ENCODE measurements at regions not wholly inside any gene's neighbourhood (a gene's known extent, or its start where the extent isn't known, plus 50 kb on each side); places are given as distances from the start of the nearest gene placed in this dataset.

- no peaks in the 10 kb centered on the region for H3K9me3 ChIP-seq (ENCODE audit: control insufficient read depth, insufficient read depth, low read depth, low read length)
- POLR2A ChIA-PET = no interaction called here
- no peak overlapping the region for H3K4me3 ChIP-seq (ENCODE audit: low read depth, low read length)
- no peak overlapping the region for H3K27ac ChIP-seq (ENCODE audit: extremely low read depth, low read depth, low read length)
- TF ChIP-seq ZNF280D (tag by site-specific recombination; IDR thresholded peaks at IDR 0.05) = no peak
- TF ChIP-seq, protein P1, sequence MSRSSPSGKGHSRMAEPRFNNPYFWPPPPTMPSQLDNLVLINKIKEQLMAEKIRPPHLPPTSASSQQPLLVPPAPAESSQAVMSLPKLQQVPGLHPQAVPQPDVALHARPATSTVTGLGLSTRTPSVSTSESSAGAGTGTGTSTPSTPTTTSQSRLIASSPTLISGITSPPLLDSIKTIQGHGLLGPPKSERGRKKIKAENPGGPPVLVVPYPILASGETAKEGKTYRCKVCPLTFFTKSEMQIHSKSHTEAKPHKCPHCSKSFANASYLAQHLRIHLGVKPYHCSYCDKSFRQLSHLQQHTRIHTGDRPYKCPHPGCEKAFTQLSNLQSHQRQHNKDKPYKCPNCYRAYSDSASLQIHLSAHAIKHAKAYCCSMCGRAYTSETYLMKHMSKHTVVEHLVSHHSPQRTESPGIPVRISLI (tag by site-specific recombination; IDR thresholded peaks at IDR 0.05) = no peak
- TF ChIP-seq PATZ1 (tag by site-specific recombination; IDR thresholded peaks at IDR 0.05) = no peak
- no peaks in the 10 kb centered on the region for H3K36me3 ChIP-seq (ENCODE audit: control insufficient read depth in 2 of 2, insufficient read depth in 1 of 2, low read length in 2 of 2)
- H3K4me1 ChIP-seq (ENCODE audit: control insufficient read depth, insufficient read depth, low read length) = no peaks in the 10 kb centered on the region
- CTCF ChIA-PET = interaction anchor here (0.7 to 1.0 kb wide), 3 partner anchors 21 to 90 kb away, joined by 3 read pairs; no protein-coding TSS in a partner anchor
Measured at GRCh38 chr2:122168799-122169198, 413.3 kb downstream of the TSN start.

- Histone ChIP-seq H3K36me3 (ENCODE audit: control insufficient read depth in 2 of 2, insufficient read depth in 1 of 2, low read length in 2 of 2) (no peaks in the 10 kb centered on the region), H3K9me3 (ENCODE audit: control insufficient read depth, insufficient read depth, low read depth, low read length) (no peaks in the 10 kb centered on the region), H3K4me1 (ENCODE audit: control insufficient read depth, insufficient read depth, low read length) (no peaks in the 10 kb centered on the region), H3K27ac (ENCODE audit: extremely low read depth, low read depth, low read length) (no peak overlapping the region), H3K4me3 (ENCODE audit: low read depth, low read length) (no peak overlapping the region)
- ChIA-PET POLR2A (no interaction called here), CTCF (no interaction called here)
- TF ChIP-seq ZNF792 (tag by site-specific recombination; IDR thresholded peaks at IDR 0.05) (no peak), REST (tag by site-specific recombination; IDR thresholded peaks at IDR 0.05) (no peak), ZNF660 (tag by site-specific recombination; IDR thresholded peaks at IDR 0.05) (no peak), KLF10 (tag by site-specific recombination; IDR thresholded peaks at IDR 0.05) (no peak), ZNF221 (tag by site-specific recombination; IDR thresholded peaks at IDR 0.05; ENCODE audit: borderline replicate concordance) (no peak), KLF7 (tag by site-specific recombination; IDR thresholded peaks at IDR 0.05; ENCODE audit: borderline replicate concordance) (no peak), ZNF521 (tag by site-specific recombination; IDR thresholded peaks at IDR 0.05) (no peak), ZNF140 (tag by site-specific recombination; IDR thresholded peaks at IDR 0.05) (no peak), SCRT1 (tag by site-specific recombination; IDR thresholded peaks at IDR 0.05; ENCODE audit: borderline replicate concordance) (no peak), SP3 (tag by site-specific recombination; IDR thresholded peaks at IDR 0.05) (no peak), ZNF426 (tag by site-specific recombination; IDR thresholded peaks at IDR 0.05) (no peak), ZNF175 (tag by site-specific recombination; IDR thresholded peaks at IDR 0.05) (no peak), ZNF155 (tag by site-specific recombination; IDR thresholded peaks at IDR 0.05) (no peak), ZNF529 (tag by site-specific recombination; IDR thresholded peaks at IDR 0.05; ENCODE audit: insufficient replicate concordance) (no peak), ZNF571 (tag by site-specific recombination; IDR thresholded peaks at IDR 0.05) (no peak)
- TF ChIP-seq, protein P2, sequence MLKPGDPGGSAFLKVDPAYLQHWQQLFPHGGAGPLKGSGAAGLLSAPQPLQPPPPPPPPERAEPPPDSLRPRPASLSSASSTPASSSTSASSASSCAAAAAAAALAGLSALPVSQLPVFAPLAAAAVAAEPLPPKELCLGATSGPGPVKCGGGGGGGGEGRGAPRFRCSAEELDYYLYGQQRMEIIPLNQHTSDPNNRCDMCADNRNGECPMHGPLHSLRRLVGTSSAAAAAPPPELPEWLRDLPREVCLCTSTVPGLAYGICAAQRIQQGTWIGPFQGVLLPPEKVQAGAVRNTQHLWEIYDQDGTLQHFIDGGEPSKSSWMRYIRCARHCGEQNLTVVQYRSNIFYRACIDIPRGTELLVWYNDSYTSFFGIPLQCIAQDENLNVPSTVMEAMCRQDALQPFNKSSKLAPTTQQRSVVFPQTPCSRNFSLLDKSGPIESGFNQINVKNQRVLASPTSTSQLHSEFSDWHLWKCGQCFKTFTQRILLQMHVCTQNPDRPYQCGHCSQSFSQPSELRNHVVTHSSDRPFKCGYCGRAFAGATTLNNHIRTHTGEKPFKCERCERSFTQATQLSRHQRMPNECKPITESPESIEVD (tag by site-specific recombination; IDR thresholded peaks at IDR 0.05) = no peak
- TF ChIP-seq, protein P3, sequence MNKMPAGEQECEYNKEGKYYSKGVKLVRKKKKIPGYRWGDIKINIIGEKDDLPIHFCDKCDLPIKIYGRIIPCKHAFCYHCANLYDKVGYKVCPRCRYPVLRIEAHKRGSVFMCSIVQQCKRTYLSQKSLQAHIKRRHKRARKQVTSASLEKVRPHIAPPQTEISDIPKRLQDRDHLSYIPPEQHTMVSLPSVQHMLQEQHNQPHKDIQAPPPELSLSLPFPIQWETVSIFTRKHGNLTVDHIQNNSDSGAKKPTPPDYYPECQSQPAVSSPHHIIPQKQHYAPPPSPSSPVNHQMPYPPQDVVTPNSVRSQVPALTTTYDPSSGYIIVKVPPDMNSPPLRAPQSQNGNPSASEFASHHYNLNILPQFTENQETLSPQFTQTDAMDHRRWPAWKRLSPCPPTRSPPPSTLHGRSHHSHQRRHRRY (tag by site-specific recombination; IDR thresholded peaks at IDR 0.05) = no peak
- TF ChIP-seq, protein P4, sequence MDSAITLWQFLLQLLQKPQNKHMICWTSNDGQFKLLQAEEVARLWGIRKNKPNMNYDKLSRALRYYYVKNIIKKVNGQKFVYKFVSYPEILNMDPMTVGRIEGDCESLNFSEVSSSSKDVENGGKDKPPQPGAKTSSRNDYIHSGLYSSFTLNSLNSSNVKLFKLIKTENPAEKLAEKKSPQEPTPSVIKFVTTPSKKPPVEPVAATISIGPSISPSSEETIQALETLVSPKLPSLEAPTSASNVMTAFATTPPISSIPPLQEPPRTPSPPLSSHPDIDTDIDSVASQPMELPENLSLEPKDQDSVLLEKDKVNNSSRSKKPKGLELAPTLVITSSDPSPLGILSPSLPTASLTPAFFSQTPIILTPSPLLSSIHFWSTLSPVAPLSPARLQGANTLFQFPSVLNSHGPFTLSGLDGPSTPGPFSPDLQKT (IDR thresholded peaks at IDR 0.05; ENCODE audit: borderline replicate concordance, low read depth, low read length) = no peak
Measured at GRCh38 chr2:122172812-122173211, 417.4 kb downstream of the TSN start.
